BJ (cell line): ENCODE measurements at regions not wholly inside any gene's neighbourhood (a gene's known extent, or its start where the extent isn't known, plus 50 kb on each side); places are given as distances from the start of the nearest gene placed in this dataset.

Source experiments
- CTCF ChIA-PET: fragments of 350-600 bp; formaldehyde crosslinking; extraction: SDS; loops from one replicate; lab custom pipeline; 2021; ENCODE audit warnings: antibody characterized with exemption, inconsistent platforms; lab: Yijun Ruan, JAX
- POLR2A ChIA-PET: fragments of 300-600 bp; sonication (Branson Sonifier 250); formaldehyde crosslinking; extraction: SDS; loops from one replicate; lab custom pipeline; 2021; ENCODE audit warnings: antibody characterized with exemption; lab: Charles Lee
- DNase-seq: peaks from one replicate; pipeline ENCODE4 v3.0.0-alpha.2; 2011; ENCODE audit warnings: low read depth
- H3K27me3 ChIP-seq: 2 replicates; pipeline ENCODE4 v1.6.0; 2011; ENCODE audit warnings: low read length; ENCODE audit not compliant: control insufficient read depth, insufficient read depth
- H3K36me3 ChIP-seq: 2 replicates; pipeline ENCODE4 v1.5.1; 2011; ENCODE audit warnings: low read length; ENCODE audit not compliant: control insufficient read depth, insufficient read depth
- H3K4me3 ChIP-seq: 2 replicates; pipeline ENCODE4 v1.5.1; 2011; ENCODE audit warnings: low read depth, mild to moderate bottlenecking, control low read depth, low read length
- CTCF ChIP-seq: IDR thresholded peaks from 2 replicates; pipeline ENCODE4 v1.5.1; 2011; ENCODE audit warnings: low read depth, mild to moderate bottlenecking, control low read depth, inconsistent platforms, low read length, moderate library complexity; ENCODE audit not compliant: insufficient read depth

GRCh38 chr11:123371506-123372297 lies 58.4 kb upstream of the GRAMD1B start:
- no peak for DNase-seq
- CTCF ChIA-PET: interaction anchor here (0.9 to 1.7 kb wide), 2 partner anchors 9 kb away, joined by 3 to 6 read pairs; no protein-coding TSS in a partner anchor
- no peak for TF ChIP-seq CTCF
- POLR2A ChIA-PET: no interaction called here
- Histone ChIP-seq H3K27me3 (peaks cover 13% of the 10 kb centered on the region), H3K36me3 (no peaks in the 10 kb centered on the region), H3K4me3 (no peak overlapping the region)

GRCh38 chr11:123366924-123367323 lies 63.1 kb upstream of the GRAMD1B start:
- POLR2A ChIA-PET: no interaction called here
- Histone ChIP-seq H3K36me3 (no peaks in the 10 kb centered on the region), H3K27me3 (peaks cover 22% of the 10 kb centered on the region), H3K4me3 (no peak overlapping the region)
- CTCF ChIA-PET: no interaction called here
- TF ChIP-seq CTCF: no peak
- DNase-seq: no peak

GRCh38 chr11:123365955-123366354 lies 64.1 kb upstream of the GRAMD1B start:
- DNase-seq: no peak
- POLR2A ChIA-PET: no interaction called here
- no peak for TF ChIP-seq CTCF
- Histone ChIP-seq H3K27me3 (peaks cover 28% of the 10 kb centered on the region), H3K36me3 (no peaks in the 10 kb centered on the region), H3K4me3 (no peak overlapping the region)
- CTCF ChIA-PET: no interaction called here

- DNase-seq: no peak
- Histone ChIP-seq H3K4me3 (no peak overlapping the region), H3K27me3 (peaks cover 35% of the 10 kb centered on the region), H3K36me3 (no peaks in the 10 kb centered on the region)
- TF ChIP-seq CTCF: no peak
- POLR2A ChIA-PET: no interaction called here
- CTCF ChIA-PET: no interaction called here
Observed at GRCh38 chr11:123364080-123364479, 66.0 kb upstream of the GRAMD1B start.

- ChIA-PET CTCF (interaction anchor here (1.7 kb wide), 1 partner anchor 8 kb away, joined by 6 read pairs; no protein-coding TSS in a partner anchor), POLR2A (no interaction called here)
- no peaks in the 10 kb centered on the region for H3K36me3 ChIP-seq
- no peak for DNase-seq
- TF ChIP-seq CTCF: no peak
- peaks cover 40% of the 10 kb centered on the region for H3K27me3 ChIP-seq
- no peak overlapping the region for H3K4me3 ChIP-seq
Observed at GRCh38 chr11:123363556-123363955, 66.5 kb upstream of the GRAMD1B start.
